ENCODE measurements at regions not wholly inside any gene's neighbourhood (a gene's known extent, or its start where the extent isn't known, plus 50 kb on each side); places are given as distances from the start of the nearest gene placed in this dataset.

DNA sequence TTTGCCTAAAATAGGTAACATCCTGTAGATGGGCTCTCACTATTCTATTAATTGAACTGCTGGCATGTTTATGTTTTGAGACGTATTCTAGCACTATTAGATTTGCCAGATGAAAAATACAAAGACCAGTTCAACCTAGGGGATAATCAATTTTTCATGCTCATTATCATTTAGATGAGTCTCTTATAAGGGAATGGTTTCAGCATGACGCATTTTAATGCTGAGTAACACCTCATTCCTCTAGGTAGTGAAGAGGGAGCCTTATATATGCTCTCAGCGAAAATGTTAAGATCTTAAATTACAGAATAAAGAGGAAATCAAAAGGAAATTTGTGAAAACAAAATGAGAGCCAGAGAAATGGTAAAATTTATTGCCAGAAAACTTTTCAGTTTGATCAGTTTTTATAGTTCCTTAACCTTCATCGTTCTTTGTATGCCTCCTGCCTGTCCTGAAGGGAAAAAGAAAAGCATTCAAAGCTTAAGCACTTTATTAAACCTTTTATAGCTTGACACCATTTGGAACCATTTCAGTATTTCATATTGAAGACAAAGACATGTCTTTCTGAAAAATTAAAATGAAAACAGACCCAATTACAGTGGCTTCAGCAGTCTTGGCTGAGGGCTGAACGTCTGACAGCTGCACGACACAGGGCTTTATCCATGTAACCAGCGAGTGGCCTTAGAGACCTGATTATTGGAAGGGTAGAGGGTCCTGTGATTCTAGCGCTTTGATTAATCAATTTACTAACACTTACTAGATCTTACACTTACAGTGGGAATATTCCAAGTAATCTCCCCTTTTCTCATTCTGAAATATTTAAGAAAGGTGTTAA, 112.8 kb downstream of the ADCYAP1 start:
- no peak for TF ChIP-seq TEAD4 (IDR thresholded peaks at IDR 0.05; ENCODE audit: borderline replicate concordance, insufficient read depth)
- no peak for TF ChIP-seq SIN3A (IDR thresholded peaks at IDR 0.05; ENCODE audit: borderline replicate concordance, low read depth, low read length)

All from SK-N-SH (cell line).